HG02943 (cell line): ENCODE measurements at regions not wholly inside any gene's neighbourhood (a gene's known extent, or its start where the extent isn't known, plus 50 kb on each side); places are given as distances from the start of the nearest gene placed in this dataset.
"Not testable (repeated sequence)": the region's sequence is repeated elsewhere in the genome, so short reads cannot be mapped to it uniquely, and the experiment has no call there.

Experiments used
- ATAC-seq: cut with Tn5 transposase; IDR thresholded peaks from one replicate; pipeline ENCODE4 v1.9.1; 2021; ENCODE audit warnings: mild to moderate bottlenecking, low read depth, moderate library complexity; ENCODE audit not compliant: unreplicated experiment

- ATAC-seq, result no peak
Measured at GRCh38 chr5:75856056-75856455, 138.8 kb upstream of the POC5 start.

- ATAC-seq, result no peak
Measured at GRCh38 chr5:75848077-75848476, 130.8 kb upstream of the POC5 start.

- ATAC-seq, result peak; percentile 78
Measured at GRCh38 chr5:75847561-75848021, 130.4 kb upstream of the POC5 start.

GRCh38 chr5:75844301-75844700, 127.1 kb upstream of the POC5 start:
- no peak for ATAC-seq

- no peak for ATAC-seq
Measured at GRCh38 chr5:75843319-75843718, 126.1 kb upstream of the POC5 start.

GRCh38 chr5:75839547-75839946, 122.3 kb upstream of the POC5 start:
- no peak for ATAC-seq

GRCh38 chr5:75837258-75837841, 120.1 kb upstream of the POC5 start:
- no peak for ATAC-seq

GRCh38 chr5:75831561-75831960, 114.3 kb upstream of the POC5 start:
- no peak for ATAC-seq

- ATAC-seq, result no peak
Measured at GRCh38 chr5:75828029-75828428, 110.8 kb upstream of the POC5 start.

- no peak for ATAC-seq
Measured at GRCh38 chr5:75824323-75824722, 107.1 kb upstream of the POC5 start.

- ATAC-seq, result no peak
Measured at GRCh38 chr5:75823811-75824210, 106.6 kb upstream of the POC5 start.

GRCh38 chr5:75818661-75819060, 101.4 kb upstream of the POC5 start:
- ATAC-seq, result no peak

GRCh38 chr5:75799695-75800094, 82.5 kb upstream of the POC5 start:
- not testable (repeated sequence) for ATAC-seq

GRCh38 chr5:75769338-75769737, 52.1 kb upstream of the POC5 start:
- not testable (repeated sequence) for ATAC-seq
